ENCODE measurements at regions not wholly inside any gene's neighbourhood (a gene's known extent, or its start where the extent isn't known, plus 50 kb on each side); places are given as distances from the start of the nearest gene placed in this dataset.

DNA sequence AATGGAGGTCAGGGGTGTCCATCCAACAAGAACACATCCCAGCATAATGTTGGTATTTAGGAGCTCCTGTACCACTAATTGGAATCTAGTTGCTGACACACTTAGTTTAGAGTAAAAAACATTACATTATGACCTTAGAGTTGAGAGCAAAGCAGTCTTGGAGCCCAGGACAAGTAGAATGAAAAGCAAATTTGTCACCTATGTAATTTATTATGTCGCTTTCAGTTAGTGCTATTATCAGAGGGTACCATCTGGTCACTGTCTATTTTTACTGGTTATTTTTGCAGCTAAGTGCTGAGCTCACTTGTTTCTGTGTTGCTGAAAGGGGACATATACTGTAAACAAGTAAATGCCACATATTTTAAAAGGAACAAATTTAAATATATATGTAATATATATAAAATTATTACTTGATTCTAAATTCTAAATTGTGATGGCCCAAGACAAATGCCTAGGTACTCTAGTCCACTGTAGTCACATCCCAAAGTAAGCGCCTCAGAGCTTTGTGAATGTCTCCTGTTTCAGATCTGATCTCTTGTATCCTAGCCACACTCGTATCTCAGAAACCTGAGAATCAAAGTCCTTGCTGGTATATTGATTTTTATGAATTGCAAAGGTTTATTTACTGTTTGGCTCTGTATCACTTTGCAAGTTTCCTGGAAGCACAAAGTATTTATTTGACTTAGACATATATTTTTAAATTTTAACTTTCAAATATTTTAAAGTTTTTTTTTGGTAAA, 148.6 kb upstream of the MAN1A1 start (continued):
- TF ChIP-seq ZBTB40 (IDR thresholded peaks at IDR 0.05) (no peak), ZBTB40 (CRISPR knock-in tag; IDR thresholded peaks at IDR 0.05) (no peak), HLTF (IDR thresholded peaks at IDR 0.05) (no peak), EHMT2 (IDR thresholded peaks at IDR 0.05) (no peak), HOXB6 (CRISPR knock-in tag; IDR thresholded peaks at IDR 0.05; ENCODE audit: borderline replicate concordance) (no peak), ZNF232 (CRISPR knock-in tag; IDR thresholded peaks at IDR 0.05) (no peak), HEY1 (CRISPR knock-in tag; IDR thresholded peaks at IDR 0.05; ENCODE audit: borderline replicate concordance) (no peak), NCOR1 (IDR thresholded peaks at IDR 0.05) (peak; percentile 58), ADNP (tag; IDR thresholded peaks at IDR 0.05) (0 out of 2 replicates have a peak, but pooled peaks have one; percentile 27), BRD4 (IDR thresholded peaks at IDR 0.05) (no peak), ZNF445 (CRISPR knock-in tag; IDR thresholded peaks at IDR 0.05; ENCODE audit: low read depth) (no peak), MTF1 (CRISPR knock-in tag; IDR thresholded peaks at IDR 0.05; ENCODE audit: borderline replicate concordance) (no peak), SMARCE1 (IDR thresholded peaks at IDR 0.05) (peak; percentile 65; the same call in 1 of the 2 replicates), SOX6 (IDR thresholded peaks at IDR 0.05) (peak; percentile 43; the same call in 1 of the 2 replicates), POLR2AphosphoS5 (IDR thresholded peaks at IDR 0.05; ENCODE audit: control insufficient read depth, insufficient read depth, low read depth, low read length) (no peak)
- TF ChIP-seq, protein P1, sequence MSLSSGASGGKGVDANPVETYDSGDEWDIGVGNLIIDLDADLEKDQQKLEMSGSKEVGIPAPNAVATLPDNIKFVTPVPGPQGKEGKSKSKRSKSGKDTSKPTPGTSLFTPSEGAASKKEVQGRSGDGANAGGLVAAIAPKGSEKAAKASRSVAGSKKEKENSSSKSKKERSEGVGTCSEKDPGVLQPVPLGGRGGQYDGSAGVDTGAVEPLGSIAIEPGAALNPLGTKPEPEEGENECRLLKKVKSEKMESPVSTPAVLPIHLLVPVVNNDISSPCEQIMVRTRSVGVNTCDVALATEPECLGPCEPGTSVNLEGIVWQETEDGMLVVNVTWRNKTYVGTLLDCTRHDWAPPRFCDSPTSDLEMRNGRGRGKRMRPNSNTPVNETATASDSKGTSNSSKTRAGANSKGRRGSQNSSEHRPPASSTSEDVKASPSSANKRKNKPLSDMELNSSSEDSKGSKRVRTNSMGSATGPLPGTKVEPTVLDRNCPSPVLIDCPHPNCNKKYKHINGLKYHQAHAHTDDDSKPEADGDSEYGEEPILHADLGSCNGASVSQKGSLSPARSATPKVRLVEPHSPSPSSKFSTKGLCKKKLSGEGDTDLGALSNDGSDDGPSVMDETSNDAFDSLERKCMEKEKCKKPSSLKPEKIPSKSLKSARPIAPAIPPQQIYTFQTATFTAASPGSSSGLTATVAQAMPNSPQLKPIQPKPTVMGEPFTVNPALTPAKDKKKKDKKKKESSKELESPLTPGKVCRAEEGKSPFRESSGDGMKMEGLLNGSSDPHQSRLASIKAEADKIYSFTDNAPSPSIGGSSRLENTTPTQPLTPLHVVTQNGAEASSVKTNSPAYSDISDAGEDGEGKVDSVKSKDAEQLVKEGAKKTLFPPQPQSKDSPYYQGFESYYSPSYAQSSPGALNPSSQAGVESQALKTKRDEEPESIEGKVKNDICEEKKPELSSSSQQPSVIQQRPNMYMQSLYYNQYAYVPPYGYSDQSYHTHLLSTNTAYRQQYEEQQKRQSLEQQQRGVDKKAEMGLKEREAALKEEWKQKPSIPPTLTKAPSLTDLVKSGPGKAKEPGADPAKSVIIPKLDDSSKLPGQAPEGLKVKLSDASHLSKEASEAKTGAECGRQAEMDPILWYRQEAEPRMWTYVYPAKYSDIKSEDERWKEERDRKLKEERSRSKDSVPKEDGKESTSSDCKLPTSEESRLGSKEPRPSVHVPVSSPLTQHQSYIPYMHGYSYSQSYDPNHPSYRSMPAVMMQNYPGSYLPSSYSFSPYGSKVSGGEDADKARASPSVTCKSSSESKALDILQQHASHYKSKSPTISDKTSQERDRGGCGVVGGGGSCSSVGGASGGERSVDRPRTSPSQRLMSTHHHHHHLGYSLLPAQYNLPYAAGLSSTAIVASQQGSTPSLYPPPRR (CRISPR knock-in tag; IDR thresholded peaks at IDR 0.05; ENCODE audit: borderline replicate concordance), result no peak
